K562 (cell line): ENCODE measurements at regions not wholly inside any gene's neighbourhood (a gene's known extent, or its start where the extent isn't known, plus 50 kb on each side); places are given as distances from the start of the nearest gene placed in this dataset.

Experiments used
- BCLAF1 ChIP-seq, 2 experiments: fragments of 450-650 bp in 1 of 2; IDR thresholded peaks; 2 replicates each; pipeline ENCODE4 v1.6.1; 2011 to 2017; ENCODE audit warnings: low read depth in 2 of 2, antibody characterized with exemption in 1 of 2, borderline replicate concordance in 1 of 2, low read length in 1 of 2, mild to moderate bottlenecking in 1 of 2, mixed read lengths in 1 of 2; ENCODE audit not compliant: control insufficient read depth in 1 of 2
- BRD4 ChIP-seq: fragments of 200-600 bp; sonication (generic); IDR thresholded peaks from 2 replicates; pipeline ENCODE4 v1.6.1; 2017; ENCODE audit warnings: inconsistent platforms
- CHD1 ChIP-seq: fragments of 200-600 bp; sonication (generic); IDR thresholded peaks from one replicate; pipeline ENCODE4 v1.6.1; 2012; ENCODE audit warnings: mild to moderate bottlenecking, moderate library complexity, low read length, inconsistent platforms
- CREB1 ChIP-seq, 2 experiments: sonication (generic) in 1 of 2; formaldehyde crosslinking in 1 of 2; IDR thresholded peaks; 2 replicates each; pipeline versions ENCODE4 v1.6.1 to v1.8.0; 2012 to 2022; ENCODE audit warnings: inconsistent platforms in 1 of 2, mild to moderate bottlenecking in 1 of 2, missing genetic modification reagents in 1 of 2, moderate library complexity in 1 of 2
- ELF1 ChIP-seq: fragments of 200-800 bp; sonication (Bioruptor generic); IDR thresholded peaks from 2 replicates; pipeline ENCODE4 v1.6.1; 2016; ENCODE audit warnings: missing genetic modification characterization, missing compliant biosample characterization
- EP300 ChIP-seq: IDR thresholded peaks from 2 replicates; pipeline ENCODE4 v1.6.1; 2012; ENCODE audit warnings: low read length, improper control_type of control experiment
- ETV1 ChIP-seq: fragments of 450-650 bp; conservative IDR thresholded peaks from 2 replicates; pipeline ENCODE4 v1.6.1; 2016; ENCODE audit warnings: missing genetic modification characterization, control low read depth, low read depth, missing compliant biosample characterization
- ETV5 ChIP-seq: sonication (generic); formaldehyde crosslinking; IDR thresholded peaks from 2 replicates; pipeline ENCODE4 v1.4.0; 2020; ENCODE audit warnings: low read depth, mild to moderate bottlenecking, missing genetic modification reagents
- HCFC1 ChIP-seq: IDR thresholded peaks from 2 replicates; pipeline ENCODE4 v1.6.1; 2012; ENCODE audit warnings: low read depth, low read length, improper control_type of control experiment
- NR4A1 ChIP-seq, 2 experiments: fragments of 250-450 bp in 1 of 2; fragments of 450-650 bp in 1 of 2; sonication (Bioruptor Pico) in 1 of 2; IDR thresholded peaks; 2 replicates each; pipeline versions ENCODE4 v1.4.0 to v1.6.1; 2016 to 2020; ENCODE audit warnings: mild to moderate bottlenecking in 2 of 2, missing compliant biosample characterization in 1 of 2, missing genetic modification characterization in 1 of 2, moderate library complexity in 1 of 2
- OTX1 ChIP-seq: fragments of 450-650 bp; formaldehyde crosslinking; IDR thresholded peaks from 2 replicates; pipeline ENCODE4 v1.4.0; 2022; ENCODE audit warnings: mild to moderate bottlenecking
- PHF20 ChIP-seq: fragments of 450-650 bp; IDR thresholded peaks from 2 replicates; pipeline ENCODE4 v1.6.1; 2018; ENCODE audit not compliant: partially characterized antibody
- PHTF2 ChIP-seq: fragments of 250-450 bp; sonication (Bioruptor Pico); IDR thresholded peaks from 2 replicates; pipeline ENCODE4 v1.5.0; 2021; ENCODE audit warnings: mild to moderate bottlenecking
- RBM15 ChIP-seq: fragments of 200-400 bp; formaldehyde crosslinking; IDR thresholded peaks from 2 replicates; pipeline ENCODE4 v1.6.1; 2018; ENCODE audit warnings: mild to moderate bottlenecking, low read length, moderate library complexity; ENCODE audit not compliant: insufficient read depth
- SIN3A ChIP-seq, 2 experiments: fragments of 150-350 bp in 1 of 2; IDR thresholded peaks; 2 replicates each; pipeline ENCODE4 v1.6.1; 2011 to 2016; ENCODE audit warnings: borderline replicate concordance in 2 of 2, low read depth in 2 of 2, low read length in 2 of 2, mild to moderate bottlenecking in 2 of 2, moderate library complexity in 2 of 2; ENCODE audit not compliant: control insufficient read depth in 1 of 2
- TFAM ChIP-seq: fragments of 250-450 bp; sonication (Bioruptor Pico); conservative IDR thresholded peaks from 2 replicates; pipeline ENCODE4 v1.5.0; 2021; ENCODE audit warnings: mild to moderate bottlenecking, moderate library complexity
- ZC3H8 ChIP-seq: fragments of 450-650 bp; IDR thresholded peaks from 2 replicates; pipeline ENCODE4 v1.6.1; 2017
- ZNF79 ChIP-seq: fragments of 250-450 bp; sonication (Bioruptor Pico); IDR thresholded peaks from 2 replicates; pipeline ENCODE4 v1.4.0; 2020; ENCODE audit warnings: low read depth, mild to moderate bottlenecking, moderate library complexity
- TF ChIP-seq, protein P1 (sequence below): fragments of 450-650 bp; conservative IDR thresholded peaks from 2 replicates; pipeline ENCODE4 v1.6.1; 2016; ENCODE audit warnings: missing genetic modification characterization, low read depth, mild to moderate bottlenecking, control low read depth, missing compliant biosample characterization
- TF ChIP-seq, protein P2 (sequence below): fragments of 450-650 bp; formaldehyde crosslinking; IDR thresholded peaks from 2 replicates; pipeline ENCODE4 v1.4.0; 2020; ENCODE audit warnings: mild to moderate bottlenecking, mixed read lengths
- TF ChIP-seq, protein P3 (sequence below): conservative IDR thresholded peaks from 2 replicates; pipeline ENCODE4 v1.6.1; 2011; ENCODE audit warnings: low read depth, mild to moderate bottlenecking, low read length; ENCODE audit not compliant: control insufficient read depth

GRCh38 chr2:55118643-55119083, 68.4 kb upstream of the RTN4 start (continued):
- TF ChIP-seq PHF20 = no peak
- no peak for TF ChIP-seq HCFC1
- TF ChIP-seq, protein P1, sequence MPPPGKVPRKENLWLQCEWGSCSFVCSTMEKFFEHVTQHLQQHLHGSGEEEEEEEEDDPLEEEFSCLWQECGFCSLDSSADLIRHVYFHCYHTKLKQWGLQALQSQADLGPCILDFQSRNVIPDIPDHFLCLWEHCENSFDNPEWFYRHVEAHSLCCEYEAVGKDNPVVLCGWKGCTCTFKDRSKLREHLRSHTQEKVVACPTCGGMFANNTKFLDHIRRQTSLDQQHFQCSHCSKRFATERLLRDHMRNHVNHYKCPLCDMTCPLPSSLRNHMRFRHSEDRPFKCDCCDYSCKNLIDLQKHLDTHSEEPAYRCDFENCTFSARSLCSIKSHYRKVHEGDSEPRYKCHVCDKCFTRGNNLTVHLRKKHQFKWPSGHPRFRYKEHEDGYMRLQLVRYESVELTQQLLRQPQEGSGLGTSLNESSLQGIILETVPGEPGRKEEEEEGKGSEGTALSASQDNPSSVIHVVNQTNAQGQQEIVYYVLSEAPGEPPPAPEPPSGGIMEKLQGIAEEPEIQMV (tag) = no peak
- TF ChIP-seq ETV5 = 0 out of 2 replicates have a peak, but pooled peaks have one; percentile 35
- no peak for TF ChIP-seq ZNF79 (CRISPR knock-in tag)
- peak; percentile 54 for TF ChIP-seq ELF1 (tag)
- TF ChIP-seq, protein P2, sequence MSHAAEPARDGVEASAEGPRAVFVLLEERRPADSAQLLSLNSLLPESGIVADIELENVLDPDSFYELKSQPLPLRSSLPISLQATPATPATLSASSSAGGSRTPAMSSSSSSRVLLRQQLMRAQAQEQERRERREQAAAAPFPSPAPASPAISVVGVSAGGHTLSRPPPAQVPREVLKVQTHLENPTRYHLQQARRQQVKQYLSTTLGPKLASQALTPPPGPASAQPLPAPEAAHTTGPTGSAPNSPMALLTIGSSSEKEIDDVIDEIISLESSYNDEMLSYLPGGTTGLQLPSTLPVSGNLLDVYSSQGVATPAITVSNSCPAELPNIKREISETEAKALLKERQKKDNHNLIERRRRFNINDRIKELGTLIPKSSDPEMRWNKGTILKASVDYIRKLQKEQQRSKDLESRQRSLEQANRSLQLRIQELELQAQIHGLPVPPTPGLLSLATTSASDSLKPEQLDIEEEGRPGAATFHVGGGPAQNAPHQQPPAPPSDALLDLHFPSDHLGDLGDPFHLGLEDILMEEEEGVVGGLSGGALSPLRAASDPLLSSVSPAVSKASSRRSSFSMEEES = no peak
- no peak; the same call in 1 of the 2 replicates for TF ChIP-seq PHTF2
- TF ChIP-seq, protein P3, sequence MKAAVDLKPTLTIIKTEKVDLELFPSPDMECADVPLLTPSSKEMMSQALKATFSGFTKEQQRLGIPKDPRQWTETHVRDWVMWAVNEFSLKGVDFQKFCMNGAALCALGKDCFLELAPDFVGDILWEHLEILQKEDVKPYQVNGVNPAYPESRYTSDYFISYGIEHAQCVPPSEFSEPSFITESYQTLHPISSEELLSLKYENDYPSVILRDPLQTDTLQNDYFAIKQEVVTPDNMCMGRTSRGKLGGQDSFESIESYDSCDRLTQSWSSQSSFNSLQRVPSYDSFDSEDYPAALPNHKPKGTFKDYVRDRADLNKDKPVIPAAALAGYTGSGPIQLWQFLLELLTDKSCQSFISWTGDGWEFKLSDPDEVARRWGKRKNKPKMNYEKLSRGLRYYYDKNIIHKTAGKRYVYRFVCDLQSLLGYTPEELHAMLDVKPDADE = no peak
- TF ChIP-seq OTX1 (CRISPR knock-in tag) = 0 out of 2 replicates have a peak, but pooled peaks have one; percentile 45
- no peak for TF ChIP-seq CREB1 (IDR thresholded peaks at IDR 0.05)
- TF ChIP-seq CREB1 (CRISPR knock-in tag; IDR thresholded peaks at IDR 0.05) = no peak
- no peak for TF ChIP-seq ZC3H8
- TF ChIP-seq CHD1 = no peak
- TF ChIP-seq SIN3A (IDR thresholded peaks at IDR 0.05; ENCODE audit: borderline replicate concordance in 2 of 2, control insufficient read depth in 1 of 2, low read depth in 2 of 2, low read length in 2 of 2) = no peak
- TF ChIP-seq TFAM (CRISPR knock-in tag) = no peak
- TF ChIP-seq BCLAF1 (IDR thresholded peaks at IDR 0.05; ENCODE audit: borderline replicate concordance in 1 of 2, control insufficient read depth in 1 of 2, low read depth in 2 of 2, low read length in 1 of 2) = no peak
- TF ChIP-seq ETV1 (tag) = no peak
- TF ChIP-seq NR4A1 (CRISPR knock-in tag; IDR thresholded peaks at IDR 0.05) = no peak
- 0 out of 2 replicates have a peak, but pooled peaks have one; percentile 6 for TF ChIP-seq NR4A1 (tag; IDR thresholded peaks at IDR 0.05)
- TF ChIP-seq BRD4 = 0 out of 2 replicates have a peak, but pooled peaks have one; percentile 22
- peak; percentile 86 for TF ChIP-seq EP300
- TF ChIP-seq RBM15 = no peak
